CMK (cell line): ENCODE measurements at regions not wholly inside any gene's neighbourhood (a gene's known extent, or its start where the extent isn't known, plus 50 kb on each side); places are given as distances from the start of the nearest gene placed in this dataset.
"Not testable (repeated sequence)": the region's sequence is repeated elsewhere in the genome, so short reads cannot be mapped to it uniquely, and the experiment has no call there.

Experiments used
- DNase-seq: peaks from one replicate; pipeline ENCODE4 v3.0.0-alpha.2; 2010; ENCODE audit warnings: low read depth

DNA sequence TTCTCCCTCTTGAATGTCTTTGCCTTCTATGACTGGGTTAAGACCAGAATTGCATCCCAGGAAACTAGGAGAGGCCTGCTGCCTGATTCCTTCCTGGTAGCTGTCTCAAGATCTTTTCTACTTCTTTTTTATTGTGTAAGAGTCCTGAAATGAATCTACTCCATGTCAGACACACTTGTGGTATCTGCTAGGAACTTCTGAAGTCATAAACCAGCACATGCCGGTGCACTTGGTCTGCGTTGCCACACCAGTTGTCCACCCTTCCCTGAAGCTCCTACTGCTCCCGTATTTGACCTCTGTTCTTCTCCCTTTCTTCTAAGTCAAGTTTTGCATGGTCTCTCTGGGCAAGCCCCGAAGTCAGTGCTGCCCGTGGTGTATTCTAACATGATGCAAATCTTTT is 644.2 kb downstream of the ETS1 start:
- no peak for DNase-seq

DNA sequence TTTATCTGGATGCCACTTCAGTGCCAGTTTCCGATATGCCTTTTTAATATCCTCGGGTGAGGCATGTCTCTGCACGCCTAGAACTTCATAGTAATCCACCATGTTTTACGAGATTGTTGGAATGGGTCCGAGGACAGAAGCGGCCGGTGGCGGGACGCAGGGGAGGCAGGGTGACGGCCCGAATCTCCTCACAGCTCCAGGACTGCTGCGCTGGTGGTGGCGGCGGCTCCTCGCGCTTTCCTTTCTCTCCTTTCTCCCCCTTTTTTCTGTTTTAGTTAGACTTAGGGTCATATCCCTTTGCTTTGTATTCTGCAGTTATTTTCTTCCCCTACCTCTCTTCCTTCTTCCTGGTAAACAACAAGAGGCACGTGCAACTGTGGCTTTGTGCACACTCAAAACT is 645.8 kb downstream of the ETS1 start:
- not testable (repeated sequence) for DNase-seq

DNA sequence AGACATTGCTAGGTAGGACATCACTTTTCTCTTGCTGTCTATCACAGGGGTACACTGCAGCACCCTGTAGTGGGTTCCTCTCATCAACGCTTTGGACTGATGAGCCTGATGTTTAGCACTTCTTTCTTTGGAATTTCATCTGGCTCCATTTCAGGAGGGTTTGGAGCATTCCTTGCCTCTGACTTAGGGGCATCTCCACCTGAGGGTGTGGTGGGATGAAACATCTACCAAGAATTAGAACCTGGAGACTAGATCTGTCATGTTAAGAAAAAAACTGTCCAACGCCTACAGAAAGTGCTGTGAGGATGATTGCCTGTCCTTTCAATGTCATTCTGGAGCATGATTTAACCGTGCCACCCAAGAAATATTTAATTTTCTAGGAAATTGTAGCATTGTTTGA is 648.4 kb downstream of the ETS1 start:
- no peak for DNase-seq

DNA sequence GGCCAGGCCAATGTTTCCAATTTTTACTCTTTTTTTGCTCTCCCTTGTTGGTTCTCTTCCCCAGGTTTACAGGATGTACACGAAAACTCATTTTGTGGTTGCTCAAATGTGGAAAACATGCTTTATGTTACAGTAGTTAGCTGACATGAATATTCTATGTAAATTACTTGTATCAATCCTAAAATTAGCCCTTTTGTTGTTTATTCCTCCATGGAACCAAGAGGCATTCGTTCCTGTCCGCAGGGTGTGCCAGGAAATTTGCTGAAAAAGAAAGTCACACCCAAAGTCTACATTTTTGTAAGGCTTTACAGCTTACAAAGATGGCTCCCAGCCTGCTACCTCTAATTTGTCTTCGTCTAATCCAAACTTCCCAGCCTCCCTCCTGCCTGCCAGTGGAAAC is 652.3 kb downstream of the ETS1 start:
- no peak for DNase-seq

DNA sequence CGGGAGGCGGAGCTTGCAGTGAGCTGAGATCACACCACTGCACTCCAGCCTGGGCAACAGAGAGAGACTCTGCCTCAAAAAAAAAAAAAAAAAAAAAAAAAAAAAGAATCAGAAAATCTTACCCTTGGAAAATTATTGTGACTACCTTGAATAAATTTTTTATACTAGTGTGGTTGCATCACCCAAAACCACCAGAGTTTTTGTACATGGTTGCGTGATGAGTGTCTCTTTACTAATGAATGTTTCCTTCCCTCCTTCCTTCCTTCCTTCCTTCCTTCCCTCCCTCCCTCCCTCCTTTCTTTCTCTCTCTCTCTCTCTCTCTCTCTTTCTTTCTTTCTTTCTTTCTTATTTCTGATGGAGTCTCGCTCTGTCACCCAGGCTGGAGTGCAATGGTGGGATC is 653.4 kb downstream of the ETS1 start:
- DNase-seq = not testable (repeated sequence)

DNA sequence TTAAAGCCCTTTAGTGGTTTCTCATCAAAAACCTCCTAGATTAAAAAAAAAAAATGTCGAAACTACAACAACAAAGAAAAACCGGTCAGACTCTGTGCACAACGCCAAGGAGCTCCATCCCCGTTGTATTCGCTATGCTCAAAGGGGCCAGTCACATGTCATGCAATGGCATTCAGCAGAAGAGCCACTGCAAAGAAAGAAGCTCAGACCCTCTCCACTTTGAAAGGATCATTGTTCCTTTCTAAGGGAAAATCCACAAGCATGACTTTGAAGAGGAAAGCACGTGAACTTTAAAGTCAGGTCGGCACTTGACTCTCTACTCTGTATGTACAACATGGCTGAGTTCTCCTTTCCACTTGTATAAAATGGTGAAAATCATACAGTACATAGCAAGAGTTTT is 655.6 kb downstream of the ETS1 start:
- no peak for DNase-seq

DNA sequence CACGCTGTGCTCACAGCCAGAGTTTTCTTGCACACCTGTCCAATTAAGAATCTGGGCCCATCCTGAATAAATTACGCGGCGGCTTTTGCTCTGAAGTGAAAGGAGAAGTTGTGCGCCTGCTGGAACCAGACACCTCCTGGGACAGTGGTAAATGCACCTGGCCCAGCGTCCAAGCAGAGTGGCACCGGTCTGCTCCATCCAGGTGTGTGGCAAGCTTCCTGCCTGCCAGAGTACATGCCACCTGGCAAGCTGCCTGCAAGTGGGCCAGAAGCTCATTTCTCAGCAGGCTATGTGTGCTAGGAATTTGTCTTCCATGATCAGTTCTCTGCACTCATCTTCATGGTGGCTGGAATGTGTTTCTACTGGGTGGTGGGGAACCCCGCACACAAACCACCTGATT is 660.6 kb downstream of the ETS1 start:
- DNase-seq = no peak

DNA sequence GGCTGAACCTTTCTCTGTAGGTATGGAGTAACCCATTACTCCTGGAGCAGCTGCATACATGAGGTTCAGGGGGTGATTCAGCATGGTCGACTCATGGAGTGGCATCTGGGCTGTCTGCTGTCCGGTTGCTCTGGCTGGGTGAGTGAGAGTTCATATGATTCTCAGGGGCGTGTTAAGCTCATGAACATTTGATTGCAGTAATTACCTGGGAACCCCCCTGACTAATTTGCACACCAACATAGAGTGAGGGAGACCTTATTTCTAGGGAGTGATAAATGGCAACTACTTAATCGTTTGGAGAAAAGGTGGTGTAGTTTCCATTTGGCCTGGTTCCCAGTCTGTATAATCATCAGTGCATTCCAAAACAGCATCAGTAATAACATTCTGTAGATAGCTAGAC is 661.9 kb downstream of the ETS1 start:
- DNase-seq = no peak

DNA sequence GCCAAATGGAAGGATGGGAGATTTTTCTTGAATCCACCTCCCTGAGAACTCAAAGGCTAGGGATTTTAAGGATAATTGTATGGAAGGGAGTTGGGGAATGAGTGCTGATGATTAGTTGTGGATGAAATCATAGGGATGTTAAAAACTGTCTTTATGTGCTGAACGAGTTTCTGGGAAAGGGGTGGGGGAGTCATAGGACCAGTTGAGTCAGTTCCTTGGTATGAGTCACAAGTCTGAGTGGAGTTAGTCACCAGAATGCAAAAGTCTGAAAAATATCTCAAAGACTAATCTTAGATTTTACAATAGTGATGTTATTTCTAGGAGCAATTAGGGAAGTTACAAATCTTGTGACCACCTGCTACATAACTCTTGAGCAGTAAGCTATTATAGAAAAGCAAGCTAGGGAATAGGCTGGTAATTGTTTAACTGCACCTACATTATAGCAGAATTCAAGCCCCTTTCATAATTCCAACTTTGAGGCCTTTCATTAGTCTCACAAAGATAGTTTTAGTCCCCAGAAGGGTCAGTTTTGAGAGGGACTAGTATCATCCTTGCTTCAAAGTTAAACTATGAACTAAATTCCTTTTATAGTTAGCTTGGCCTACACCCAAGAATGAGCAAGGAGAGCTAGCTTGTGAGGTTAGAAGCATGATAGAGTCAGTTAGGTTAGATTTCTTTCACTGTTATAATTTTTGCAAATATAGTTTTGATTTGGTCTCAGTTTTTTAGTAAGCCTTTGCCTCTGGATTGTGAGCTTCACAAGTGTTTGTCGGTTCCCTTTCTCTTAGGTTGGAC is 668.0 kb downstream of the ETS1 start:
- DNase-seq = no peak

DNA sequence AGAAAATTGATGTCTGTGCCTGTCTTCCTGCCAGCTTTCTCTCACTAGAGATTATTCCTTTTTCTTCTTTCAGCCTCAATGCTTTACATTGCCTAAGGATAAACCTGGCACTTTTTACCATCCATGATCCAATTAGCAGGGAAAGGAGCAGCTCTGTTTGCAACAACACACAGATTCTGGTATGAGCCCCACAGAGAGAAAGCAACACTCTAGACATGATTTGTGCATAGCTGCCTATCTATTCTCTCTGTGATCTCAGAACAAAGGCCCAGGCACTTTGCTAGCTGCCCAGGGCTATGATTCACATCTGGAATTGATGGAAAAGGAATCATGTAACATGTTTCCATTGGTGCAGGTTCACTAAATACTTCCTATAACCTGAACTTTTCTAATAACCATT is 685.0 kb downstream of the ETS1 start:
- DNase-seq = no peak

DNA sequence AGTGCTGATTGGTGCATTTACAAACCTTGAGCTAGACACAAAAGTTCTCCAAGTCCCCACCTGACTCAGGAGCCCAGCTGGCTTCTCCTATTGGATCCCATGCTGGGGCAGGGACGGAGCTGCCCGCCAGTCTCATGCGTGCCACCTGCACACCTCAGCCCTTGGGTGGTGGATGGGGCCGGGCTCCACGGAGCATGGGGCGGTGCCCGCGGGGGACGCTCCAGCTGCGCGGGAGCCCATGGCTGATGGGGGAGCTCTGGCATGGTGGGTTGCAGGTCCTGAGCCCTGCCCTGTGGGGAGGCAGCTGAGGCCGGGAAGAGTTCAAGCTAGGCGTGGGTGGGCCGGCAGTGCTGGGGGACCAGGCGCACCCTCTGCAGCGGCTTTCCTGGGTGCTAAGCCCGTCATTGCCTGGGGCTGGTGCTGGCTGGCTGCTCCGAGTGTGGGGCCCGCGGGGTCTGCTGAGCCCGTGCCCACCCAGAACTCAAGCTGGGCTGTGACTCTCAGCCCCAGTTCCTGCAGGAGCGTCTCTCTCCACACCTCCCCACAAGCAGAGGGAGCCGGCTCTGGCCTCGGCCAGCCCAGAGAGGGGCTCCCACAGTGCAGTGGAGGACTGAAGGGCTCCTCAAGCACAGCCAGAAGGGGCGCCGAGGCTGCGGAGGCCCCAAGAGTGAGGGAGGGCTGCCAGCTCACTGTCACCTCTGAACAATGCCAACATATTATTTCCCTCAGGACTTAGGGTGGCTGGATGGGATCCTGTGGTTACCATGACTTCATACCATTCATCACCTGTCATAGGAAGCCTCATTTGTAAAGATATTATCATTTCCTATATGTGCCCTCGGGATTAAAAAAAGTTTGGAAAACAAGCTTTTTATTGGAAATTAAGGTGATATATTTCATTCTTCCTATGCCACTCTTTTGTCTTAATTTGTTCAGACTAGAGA is 688.7 kb downstream of the ETS1 start:
- DNase-seq = no peak

DNA sequence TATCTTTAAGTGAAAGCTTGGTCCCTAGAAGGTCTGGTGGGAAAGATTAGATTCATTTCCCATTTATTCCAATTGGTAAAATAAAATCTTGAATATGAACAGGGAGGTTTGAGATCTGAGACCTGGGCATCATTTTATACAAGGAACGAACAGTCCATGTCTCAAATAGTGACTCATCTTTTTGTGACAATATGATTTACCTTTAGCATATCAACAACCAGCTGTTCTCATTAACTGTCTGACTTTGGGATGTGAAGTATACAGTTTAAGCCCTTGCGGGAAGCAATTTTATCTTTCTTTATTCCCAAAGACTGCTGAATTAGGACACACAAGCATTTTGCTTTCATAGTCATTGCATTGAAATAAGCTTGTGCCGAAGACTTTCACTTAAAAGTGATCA is 691.6 kb downstream of the ETS1 start:
- DNase-seq = no peak

DNA sequence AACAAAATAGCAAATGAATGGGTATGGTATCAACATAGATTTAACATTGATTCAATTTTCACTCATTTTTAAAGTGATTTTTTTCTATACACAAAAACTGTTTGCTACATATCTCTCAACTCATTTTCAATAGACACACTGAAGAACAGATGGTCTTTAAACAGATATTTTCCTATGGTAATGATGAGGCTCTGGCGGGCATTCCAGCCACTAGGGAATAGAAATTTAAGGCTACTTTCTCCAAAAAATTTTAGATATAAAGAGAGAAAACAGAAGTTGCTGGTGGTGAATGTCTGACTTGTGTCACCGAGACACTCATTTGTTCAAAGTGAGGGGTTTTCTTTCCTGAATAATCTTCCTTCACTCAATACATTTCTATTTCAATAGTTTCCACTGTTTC is 693.0 kb downstream of the ETS1 start:
- no peak for DNase-seq

DNA sequence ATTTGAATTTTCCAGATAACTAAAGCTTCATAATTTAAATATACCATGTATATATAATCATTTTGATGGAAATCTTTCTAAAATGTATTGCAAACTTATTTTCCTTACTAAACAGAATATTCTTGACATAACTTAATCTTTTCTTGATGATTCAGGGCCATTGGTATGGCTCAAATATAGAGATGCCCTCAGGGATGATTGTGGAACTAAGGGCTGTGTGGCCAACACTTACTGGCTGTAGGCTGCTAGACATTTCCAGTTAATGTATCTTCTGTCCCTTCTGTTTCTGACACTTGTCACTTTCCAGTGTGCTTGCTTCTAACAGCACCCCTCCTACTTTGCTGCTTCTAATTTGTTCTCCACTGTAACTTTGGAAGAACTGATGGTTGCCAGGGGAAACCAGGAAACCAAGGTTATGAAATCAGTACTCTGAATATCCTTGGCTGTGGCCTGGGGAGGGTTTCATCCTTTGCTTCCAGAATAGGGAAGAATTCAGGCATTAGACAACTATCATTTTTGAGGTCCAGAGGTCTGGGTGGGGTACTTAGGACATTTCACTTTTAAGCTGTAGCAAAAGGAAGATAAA is 697.2 kb downstream of the ETS1 start:
- DNase-seq = no peak

DNA sequence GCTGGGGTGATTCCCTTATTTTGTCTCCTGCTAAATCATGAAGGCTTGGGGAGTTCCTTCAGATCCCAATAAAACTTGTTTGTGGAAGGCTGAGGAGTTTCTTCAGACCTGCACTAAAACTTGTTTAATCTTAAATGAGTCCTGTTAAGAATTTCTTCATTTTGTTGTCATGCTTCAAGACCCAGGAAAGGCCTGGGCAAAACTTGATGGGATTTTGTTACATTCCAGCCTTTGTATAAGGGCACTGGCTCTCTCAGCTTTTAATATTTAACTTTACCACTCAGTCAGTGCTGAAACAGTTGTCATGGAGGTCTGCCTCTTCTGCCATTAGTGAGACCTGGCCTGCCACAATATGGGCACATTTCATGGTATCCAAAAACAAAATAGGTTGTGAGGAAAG is 699.0 kb downstream of the ETS1 start:
- DNase-seq = no peak

DNA sequence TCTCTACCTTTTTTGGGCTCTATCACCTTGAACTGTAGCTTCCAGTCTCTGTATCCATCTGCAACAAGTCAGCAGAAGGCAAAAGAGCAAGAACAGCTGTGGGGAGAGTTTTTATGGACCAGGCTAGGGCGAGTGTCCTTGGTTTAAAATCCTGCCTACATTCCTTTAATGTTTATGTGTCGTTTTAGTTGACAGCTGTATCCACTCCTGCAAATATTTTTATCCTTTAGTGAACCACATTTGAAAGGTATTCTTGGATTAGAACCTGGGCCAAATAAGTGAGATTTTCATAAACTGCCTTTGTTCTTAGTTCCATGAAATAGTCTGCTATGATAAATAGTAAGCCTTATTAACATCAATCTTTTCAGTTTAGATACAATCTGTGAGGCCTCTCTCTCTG is 712.2 kb downstream of the ETS1 start:
- DNase-seq = no peak

DNA sequence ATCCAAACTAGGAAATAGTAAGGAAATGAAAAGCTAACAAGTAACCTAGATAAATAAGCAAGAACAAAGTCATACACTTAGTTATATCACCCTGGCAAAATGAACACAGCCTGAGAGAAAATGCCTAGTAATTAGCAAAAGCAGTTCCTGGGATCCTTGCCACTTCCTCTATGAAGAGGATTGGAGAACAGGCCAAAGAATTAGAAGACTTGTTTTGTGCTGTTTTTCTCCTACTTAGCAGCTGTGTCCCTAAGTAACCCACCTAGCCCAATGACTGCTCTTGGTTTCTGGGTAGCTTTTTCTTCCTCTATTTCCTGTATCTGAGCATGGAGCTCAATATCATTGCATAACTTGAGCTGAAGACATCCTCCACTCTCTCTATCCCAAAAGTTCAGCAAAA is 713.9 kb downstream of the ETS1 start:
- no peak for DNase-seq

DNA sequence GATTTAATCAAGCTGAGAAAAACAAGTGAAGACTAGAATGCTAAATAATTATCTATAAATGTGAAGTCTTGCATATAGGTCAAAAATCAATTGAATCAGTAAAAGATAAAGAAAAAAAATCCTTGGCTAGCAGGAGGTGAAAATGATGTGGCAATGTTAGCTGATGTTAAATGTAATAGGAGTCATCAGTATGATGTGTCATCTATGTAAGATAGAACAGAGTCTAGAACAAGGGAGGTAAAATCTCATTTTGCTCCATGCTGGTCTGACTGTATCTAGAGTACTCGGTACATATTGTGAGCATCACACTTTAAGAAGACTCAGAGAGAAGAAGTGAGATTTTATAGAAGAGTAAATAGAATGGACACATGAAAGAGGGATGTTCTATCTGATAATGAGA is 721.2 kb downstream of the ETS1 start:
- DNase-seq = no peak

DNA sequence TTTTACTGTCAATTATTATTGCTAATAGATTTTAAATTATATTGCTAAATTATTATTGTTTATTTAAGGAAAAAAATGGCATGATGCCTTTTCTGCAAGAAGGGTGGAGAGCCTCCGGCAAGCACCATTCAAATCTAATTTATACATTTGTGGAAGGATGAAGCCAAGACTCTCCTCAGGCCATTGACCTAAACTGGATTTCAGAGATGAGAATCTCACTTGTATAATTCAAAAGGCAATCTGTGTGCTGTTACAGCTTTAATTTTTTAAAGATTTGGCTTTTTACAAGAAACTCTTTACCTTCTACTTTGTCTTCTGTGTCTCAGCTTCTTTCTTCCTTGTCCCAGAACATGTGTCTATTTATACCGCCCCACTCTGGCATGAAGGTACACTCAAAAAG is 722.5 kb downstream of the ETS1 start:
- DNase-seq = no peak

DNA sequence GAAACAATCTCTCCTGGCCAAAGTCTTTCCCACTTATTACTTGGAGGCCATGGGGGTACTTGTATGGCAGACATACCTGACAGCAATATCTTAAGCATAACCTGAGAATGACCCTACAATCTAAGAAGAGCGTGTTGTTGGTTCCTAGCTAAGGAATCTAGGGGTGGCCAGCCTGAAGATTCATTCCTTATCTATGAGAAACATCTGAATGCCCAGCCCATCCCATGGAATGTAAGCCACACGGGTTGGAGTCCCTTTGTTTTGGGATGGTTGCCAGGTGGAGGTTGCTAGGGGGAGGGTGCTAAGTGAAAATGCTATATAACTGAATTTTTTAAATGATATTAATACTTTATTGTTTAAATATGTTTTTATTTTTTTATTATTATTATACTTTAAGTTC is 725.0 kb downstream of the ETS1 start:
- no peak for DNase-seq

DNA sequence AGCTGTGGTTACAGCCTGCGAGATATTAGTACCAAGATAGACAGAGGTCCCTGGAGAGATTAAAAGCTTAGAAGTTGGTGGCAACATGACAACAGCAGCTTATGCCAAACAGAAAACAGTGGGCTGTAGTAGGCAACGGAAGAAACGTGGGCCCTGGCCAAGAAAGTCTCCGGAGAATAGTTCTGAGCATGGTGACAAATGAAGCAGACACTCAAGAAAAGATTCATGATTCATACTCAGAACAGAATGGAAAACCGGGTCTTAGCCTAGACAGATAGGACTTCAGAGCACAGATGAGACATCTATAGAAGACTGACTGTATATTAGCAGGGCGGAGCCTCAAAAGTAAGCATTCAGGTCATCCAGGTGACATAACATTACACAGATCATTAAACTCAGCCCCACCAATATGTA is 727.4 kb downstream of the ETS1 start:
- DNase-seq = no peak

DNA sequence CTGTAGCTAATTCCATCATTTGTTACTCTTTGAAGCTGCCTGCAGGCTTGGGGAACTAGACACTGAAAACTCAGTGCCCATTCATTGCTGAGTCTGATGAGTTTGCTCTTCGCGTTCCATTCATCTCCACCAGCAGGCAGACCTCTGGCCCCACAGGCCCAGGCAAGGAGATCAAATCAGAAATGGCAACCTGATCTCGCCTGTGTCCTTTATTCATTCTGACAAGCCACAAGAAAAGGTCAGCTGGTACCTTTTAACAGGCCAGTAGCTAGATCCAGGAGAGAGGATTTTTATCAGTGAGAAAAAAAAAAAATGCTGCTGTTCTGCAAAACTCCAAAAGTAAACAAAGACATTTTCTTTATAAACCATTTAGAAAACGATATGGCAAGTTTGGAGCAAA is 742.5 kb downstream of the ETS1 start:
- no peak for DNase-seq
